T-helper 2 cell (primary cell): ENCODE measurements at regions not wholly inside any gene's neighbourhood (a gene's known extent, or its start where the extent isn't known, plus 50 kb on each side); places are given as distances from the start of the nearest gene placed in this dataset.
"Not testable (repeated sequence)": the region's sequence is repeated elsewhere in the genome, so short reads cannot be mapped to it uniquely, and the experiment has no call there.

ENCODE experiments used
- DNase-seq, 5 experiments: peaks; one replicate each; pipeline versions ENCODE4 v3.0.0 to v3.0.0-alpha.2; 2012 to 2022

GRCh38 chr12:91721023-91721422, 424.6 kb downstream of the BTG1 start:
- no peak for DNase-seq

- DNase-seq, result no peak
Observed at GRCh38 chr12:91718326-91718725, 427.3 kb downstream of the BTG1 start.

DNA sequence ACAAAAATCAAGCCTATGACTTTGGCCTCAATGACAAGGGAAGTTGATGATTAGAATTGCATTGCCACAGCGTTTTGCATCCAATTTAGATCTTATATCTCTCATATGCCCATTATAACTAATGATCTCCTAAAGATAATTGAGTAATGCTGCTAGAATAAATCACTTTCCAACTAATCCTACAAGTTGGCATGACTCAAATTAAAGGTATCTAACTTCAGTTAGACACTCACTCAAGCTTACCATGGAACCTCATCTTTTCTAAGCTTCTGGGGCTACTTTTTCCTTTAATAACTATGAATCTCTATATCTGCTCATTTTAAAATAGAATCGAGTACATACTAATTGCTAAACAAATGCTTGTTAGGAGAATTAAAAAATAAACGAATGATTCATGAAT, 427.8 kb downstream of the BTG1 start:
- DNase-seq, result no peak

DNA sequence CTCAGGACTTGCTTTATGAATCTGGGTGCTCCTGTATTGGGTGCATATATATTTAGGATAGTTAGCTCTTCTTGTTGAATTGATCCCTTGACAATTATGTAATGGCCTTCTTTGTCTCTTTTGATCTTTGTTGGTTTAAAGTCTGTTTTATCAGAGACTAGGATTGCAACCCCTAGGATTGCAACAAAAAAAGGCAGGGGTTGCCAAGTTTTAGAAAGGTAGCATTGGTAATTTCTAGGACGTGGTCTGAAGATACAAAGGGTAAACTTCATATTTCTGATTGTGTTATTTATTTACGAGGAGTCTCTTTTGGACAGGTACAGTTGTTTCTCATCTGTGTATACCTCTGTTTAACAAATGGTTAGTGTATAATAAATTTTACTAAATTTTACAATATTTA, 433.7 kb downstream of the BTG1 start:
- not testable (repeated sequence) for DNase-seq

DNA sequence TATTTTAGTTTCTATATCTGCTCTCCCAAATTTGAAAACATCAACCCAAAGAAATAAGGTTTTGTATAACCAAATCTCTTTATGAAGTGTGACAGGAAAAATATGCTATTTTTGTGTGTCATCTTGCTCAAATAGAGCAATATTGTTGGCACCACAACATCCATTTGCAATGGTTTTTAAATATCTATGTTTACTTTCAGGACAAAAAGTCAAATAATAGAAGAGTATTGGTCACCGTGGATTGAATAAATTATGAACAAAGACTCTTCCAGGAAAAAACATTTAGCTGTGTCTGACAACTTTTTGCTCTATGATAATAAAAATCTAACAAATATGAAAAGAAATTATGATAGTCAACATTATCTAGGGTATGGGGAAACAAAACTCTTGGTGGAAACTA, 439.2 kb downstream of the BTG1 start:
- DNase-seq, result no peak

DNA sequence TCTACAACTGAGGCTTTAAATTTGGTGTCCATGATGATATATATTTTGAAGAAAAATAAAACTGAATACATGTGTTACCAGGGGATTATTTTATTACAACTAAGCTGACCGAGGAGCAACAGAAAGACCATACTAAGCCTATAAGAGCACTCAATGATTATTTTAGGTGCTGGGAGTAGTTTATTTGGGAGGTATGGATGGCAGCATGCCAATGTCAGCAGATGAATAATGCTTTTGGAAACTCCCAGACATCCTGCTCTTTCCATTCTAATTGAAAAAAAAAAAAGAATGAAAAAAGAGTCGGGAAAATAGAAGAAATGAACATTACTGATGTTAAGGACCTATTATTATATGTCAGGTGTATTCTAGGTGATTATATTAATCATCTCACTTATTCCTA, 441.2 kb downstream of the BTG1 start:
- no peak for DNase-seq

GRCh38 chr12:91703491-91704283, 442.0 kb downstream of the BTG1 start:
- DNase-seq, result no peak

DNA sequence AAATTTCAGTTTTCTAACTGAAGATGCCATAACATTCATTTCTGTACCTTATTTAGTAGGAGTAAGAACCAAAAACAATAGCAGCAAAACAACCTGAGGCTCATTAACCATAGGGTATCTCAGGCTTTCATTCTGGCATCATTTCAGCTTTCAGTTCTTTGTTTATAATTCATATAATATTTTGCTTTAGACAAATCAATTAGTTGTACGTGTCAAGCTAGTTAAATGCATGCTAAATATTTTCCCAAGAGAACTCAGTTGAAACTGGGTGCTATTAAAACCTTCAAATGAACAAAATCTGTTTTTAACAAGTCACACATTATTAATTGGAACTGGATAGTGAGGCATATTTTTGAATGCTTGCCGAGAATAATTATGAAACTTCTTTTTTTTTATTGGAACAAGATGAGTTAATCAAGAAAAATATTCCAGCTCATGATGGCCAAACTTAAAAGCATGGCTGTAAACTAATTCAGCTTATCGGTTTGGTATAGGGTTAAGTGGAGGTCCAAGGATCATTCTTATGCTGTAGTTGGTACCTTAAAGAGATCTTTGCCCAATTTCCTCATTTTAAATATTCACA, 442.7 kb downstream of the BTG1 start:
- DNase-seq, result no peak

- DNase-seq, result no peak
Observed at GRCh38 chr12:91695964-91696363, 449.7 kb downstream of the BTG1 start.

GRCh38 chr12:91695406-91695805, 450.2 kb downstream of the BTG1 start:
- not testable (repeated sequence) for DNase-seq

DNA sequence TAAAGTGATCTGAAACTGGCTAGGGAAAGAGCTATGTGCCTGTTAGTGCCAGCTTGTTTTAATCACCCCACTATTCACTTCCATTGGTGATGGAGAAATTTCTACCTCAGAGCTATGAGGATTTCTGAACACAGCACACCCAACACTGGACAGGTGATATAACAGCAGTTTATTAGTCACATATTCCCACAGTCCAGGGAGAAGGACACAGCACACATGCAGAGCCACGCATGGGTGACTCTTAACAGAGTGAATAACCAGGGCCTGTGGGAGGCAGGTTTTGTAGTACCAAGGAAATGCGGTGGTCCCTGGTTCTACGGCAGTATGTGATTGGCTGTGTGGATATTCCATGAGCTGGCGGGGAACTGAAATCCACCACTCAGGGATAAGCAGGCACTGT, 455.1 kb downstream of the BTG1 start:
- DNase-seq, result no peak

DNA sequence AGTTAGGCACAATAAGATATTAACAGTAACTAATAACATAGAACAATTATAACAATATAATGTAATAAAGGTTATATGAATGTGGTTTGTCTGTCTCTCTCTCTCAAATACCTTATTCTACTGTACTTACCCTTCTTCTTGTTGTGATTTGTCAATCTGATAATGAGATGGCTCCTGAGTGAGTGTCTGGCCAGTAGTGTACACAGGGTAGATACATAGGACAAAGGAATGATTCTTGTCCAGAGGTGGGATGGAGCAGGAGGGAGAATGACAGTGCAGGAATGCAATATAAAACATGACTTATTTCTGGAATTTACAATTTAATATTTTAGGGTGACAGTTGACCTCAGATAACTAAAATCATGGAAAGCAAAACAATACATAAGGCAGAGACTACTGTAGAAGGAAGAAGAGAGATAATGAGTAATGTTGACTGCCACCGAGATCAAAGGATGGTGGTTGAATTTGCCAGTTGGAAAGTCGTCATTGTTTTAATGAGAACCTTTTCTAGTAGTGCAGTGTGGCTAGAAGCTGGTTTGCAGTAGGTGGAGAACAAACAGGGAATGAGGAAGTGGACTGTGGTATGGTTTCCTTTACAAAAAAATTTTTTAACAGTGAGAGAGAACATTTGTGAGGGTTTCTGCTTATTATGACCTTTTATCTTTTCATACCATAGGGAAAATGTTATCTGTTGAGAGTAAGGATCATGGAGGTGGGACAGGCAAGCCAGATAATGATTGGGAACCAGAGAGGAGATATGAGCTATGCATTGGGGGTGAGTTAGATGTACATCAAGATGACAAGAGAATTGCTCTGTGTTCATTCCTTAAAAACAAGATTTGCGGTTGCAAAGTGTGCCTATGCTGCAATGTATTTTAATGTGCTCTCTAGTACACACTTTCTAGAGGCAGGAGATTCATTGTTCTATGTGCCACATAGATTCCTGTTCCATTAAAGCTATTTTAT, 458.3 kb downstream of the BTG1 start:
- DNase-seq, result peak in 2 of 5 experiments; percentile 31 to 56

GRCh38 chr12:91685917-91686316, 459.7 kb downstream of the BTG1 start:
- DNase-seq, result peak in 1 of 5 experiments; percentile 2

- DNase-seq, result no peak
Observed at GRCh38 chr12:91681751-91682150, 463.9 kb downstream of the BTG1 start.

DNA sequence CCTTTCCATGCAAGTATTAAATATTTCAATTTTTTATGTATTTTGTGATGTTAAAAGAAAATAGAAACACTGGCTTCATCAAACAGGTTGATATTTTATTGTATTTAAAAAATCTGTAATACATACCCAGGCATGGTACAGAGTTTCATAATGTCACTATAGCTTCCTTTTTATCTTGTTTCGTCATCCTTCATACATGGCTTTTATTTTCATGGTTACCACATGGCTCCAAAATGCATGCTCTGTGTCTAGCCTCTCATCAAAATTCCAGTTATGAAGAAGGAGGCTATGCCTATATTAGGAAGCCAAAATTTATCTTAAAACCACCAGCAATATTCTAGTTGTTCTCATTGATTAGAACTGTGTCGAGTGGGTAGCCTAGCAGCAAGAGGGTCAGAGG, 464.8 kb downstream of the BTG1 start:
- DNase-seq, result no peak

DNA sequence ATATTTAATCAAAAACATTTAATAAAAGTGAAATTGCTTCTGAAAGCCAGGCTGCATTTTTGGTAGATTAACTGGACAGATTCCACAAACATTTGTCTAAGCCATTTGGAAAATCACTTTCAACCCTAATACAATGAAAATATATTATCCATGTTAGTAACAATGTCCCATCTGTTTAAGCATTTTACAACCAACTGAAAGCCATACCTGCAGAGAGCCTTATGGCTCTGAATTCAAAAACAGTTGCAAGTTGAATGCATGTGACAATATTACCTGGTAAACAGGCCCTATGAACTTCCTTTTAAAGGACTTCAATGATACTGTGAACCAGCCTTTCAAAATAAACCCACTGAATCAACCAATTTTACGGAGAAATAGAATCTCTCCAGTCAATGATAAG, 468.1 kb downstream of the BTG1 start:
- DNase-seq, result no peak

- DNase-seq, result no peak
Observed at GRCh38 chr12:91675401-91675800, 470.2 kb downstream of the BTG1 start.

DNA sequence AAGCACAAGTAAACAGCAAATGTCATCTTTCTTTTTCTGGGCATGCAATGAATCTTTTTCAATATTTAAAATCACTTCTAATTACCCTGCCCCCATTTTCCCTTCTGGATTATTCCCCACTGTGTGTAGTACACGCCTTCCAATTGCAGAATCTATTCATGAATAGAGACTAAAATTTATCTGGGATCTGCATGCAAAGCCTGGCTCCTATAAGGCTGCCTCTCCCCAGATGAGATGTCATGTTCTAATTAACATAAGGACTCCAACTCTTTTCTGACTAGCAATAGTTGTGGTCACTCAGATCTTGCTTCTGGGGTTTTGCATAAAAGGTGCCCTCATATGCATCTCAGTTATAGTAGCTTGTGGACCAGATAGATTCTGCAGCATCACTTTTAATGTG, 473.5 kb downstream of the BTG1 start:
- no peak for DNase-seq

- no peak for DNase-seq
Observed at GRCh38 chr12:91667694-91668093, 478.0 kb downstream of the BTG1 start.

DNA sequence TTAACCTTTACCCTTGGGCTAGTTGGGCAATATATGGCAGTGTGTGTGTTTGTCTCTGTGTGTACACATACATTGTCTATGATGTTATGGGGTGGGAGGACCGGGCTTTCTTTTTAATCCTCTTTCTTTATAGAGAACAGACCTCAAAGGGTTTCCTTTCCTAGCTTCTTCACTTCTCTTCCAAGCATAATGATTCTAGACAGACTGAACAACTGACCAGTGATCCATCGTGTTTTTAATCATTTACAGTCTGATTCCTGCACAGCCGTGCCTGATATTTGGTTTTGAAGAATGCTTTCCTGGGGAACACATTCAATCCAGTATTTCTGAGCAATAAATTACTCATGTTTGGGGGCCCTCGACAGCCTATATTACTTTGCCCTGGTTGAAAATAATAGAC, 481.1 kb upstream of the DCN start:
- no peak for DNase-seq

GRCh38 chr12:91663310-91663709, 480.7 kb upstream of the DCN start:
- DNase-seq, result no peak

DNA sequence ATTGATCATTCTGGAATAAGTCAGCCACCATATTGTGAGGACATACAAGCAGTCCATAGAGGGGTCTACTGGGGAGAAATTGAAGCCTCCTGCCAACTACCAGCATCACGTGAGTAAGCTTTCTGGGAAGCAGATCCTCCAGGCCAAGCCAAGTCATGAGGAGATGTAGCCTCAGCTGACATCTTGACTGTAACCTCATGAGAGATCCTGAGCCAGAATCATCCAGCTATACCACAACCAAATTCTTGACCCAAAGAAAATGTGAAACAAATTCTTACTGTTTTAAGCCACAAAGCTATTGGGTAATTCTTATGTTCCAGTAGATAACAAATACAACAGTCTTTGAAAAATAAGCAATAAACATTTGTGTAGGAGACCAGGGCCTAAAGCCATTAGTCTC, 479.4 kb upstream of the DCN start:
- no peak for DNase-seq

DNA sequence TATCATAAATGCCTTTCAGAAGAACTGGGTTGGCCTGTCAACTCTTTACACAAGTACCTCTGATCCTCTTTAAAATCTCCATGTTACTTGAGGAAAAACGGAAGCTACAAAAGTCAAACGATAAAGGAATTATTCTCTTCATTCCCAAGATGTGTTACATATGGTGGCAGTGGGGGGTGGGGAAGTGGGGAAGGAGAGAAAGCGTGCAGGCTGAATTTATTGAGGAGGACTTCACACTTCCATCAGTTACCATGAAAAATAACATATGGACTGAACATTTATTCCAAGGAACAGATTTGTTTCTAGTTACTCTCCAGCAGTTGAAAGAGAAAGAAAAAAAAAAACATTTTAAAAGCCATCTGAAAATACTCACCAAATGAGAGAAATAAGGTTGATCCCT, 474.4 kb upstream of the DCN start:
- DNase-seq, result no peak

GRCh38 chr12:91655966-91656365, 473.3 kb upstream of the DCN start:
- DNase-seq, result no peak
